Lower lobe of right lung (tissue), 2 donors: ENCODE measurements at regions not wholly inside any gene's neighbourhood (a gene's known extent, or its start where the extent isn't known, plus 50 kb on each side); places are given as distances from the start of the nearest gene placed in this dataset.

Experiments used
- ATAC-seq, 2 donors: fragments of 200-7000 bp; cut with Tn5 transposase; one replicate each; pipeline ENCODE4 v1.9.1; 2020 to 2022; ENCODE audit warnings: mild to moderate bottlenecking in 2 of 2, moderate library complexity in 2 of 2
- DNase-seq: peaks from one replicate; pipeline ENCODE4 v3.0.0-alpha.2; 2020
- H3K27ac ChIP-seq: fragments of 200-600 bp; one replicate; pipeline ENCODE4 v1.8.0; 2022
- H3K27me3 ChIP-seq: fragments of 200-600 bp; one replicate; pipeline ENCODE4 v1.8.0; 2022; ENCODE audit warnings: low read depth
- H3K36me3 ChIP-seq: fragments of 200-600 bp; one replicate; pipeline ENCODE4 v1.8.0; 2022; ENCODE audit warnings: mild to moderate bottlenecking
- H3K4me1 ChIP-seq: fragments of 200-600 bp; one replicate; pipeline ENCODE4 v1.8.0; 2022
- H3K4me3 ChIP-seq: fragments of 200-600 bp; one replicate; pipeline ENCODE4 v1.8.0; 2022; ENCODE audit warnings: mild to moderate bottlenecking
- H3K9me3 ChIP-seq: fragments of 200-600 bp; one replicate; pipeline ENCODE4 v1.8.0; 2022
- intact Hi-C: fragments of 100-400 bp; cut with DNase I; formaldehyde crosslinking; loops from one replicate; pipeline ENCODE4 v1.11.0; 2022
- TF ChIP-seq, protein P1 (sequence below): fragments of 200-600 bp; IDR thresholded peaks from one replicate; pipeline ENCODE4 v1.8.0; 2022; ENCODE audit warnings: antibody characterized with exemption, mild to moderate bottlenecking
- donor health status: DM: no; HTN: yes; CAD: no; lungs with severe emphysema.

DNA sequence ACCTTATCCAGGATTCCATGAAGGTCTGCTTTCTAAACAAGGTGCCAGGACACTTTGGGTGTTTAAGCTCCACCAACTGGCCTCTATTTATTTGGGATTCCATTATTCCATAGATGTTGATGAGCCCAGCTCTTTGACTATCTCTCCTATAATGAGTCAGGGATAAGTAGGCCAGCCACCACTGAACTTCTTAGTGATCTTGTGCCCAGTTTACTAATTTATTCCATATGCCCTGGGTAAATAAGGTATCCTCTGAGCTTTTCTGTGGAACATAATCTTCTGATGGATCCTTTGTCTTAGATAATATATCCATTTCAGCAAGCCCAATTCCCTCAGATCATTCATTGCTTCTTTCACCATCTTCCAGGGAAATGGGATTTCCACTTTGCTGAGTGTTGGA is 535.0 kb downstream of the FOXG1 start:
- Histone ChIP-seq H3K27ac (no peak overlapping the region), H3K4me1 (no peaks in the 10 kb centered on the region), H3K27me3 (no peaks in the 10 kb centered on the region), H3K36me3 (no peaks in the 10 kb centered on the region), H3K9me3 (no peaks in the 10 kb centered on the region), H3K4me3 (no peak overlapping the region)
- TF ChIP-seq, protein P1, sequence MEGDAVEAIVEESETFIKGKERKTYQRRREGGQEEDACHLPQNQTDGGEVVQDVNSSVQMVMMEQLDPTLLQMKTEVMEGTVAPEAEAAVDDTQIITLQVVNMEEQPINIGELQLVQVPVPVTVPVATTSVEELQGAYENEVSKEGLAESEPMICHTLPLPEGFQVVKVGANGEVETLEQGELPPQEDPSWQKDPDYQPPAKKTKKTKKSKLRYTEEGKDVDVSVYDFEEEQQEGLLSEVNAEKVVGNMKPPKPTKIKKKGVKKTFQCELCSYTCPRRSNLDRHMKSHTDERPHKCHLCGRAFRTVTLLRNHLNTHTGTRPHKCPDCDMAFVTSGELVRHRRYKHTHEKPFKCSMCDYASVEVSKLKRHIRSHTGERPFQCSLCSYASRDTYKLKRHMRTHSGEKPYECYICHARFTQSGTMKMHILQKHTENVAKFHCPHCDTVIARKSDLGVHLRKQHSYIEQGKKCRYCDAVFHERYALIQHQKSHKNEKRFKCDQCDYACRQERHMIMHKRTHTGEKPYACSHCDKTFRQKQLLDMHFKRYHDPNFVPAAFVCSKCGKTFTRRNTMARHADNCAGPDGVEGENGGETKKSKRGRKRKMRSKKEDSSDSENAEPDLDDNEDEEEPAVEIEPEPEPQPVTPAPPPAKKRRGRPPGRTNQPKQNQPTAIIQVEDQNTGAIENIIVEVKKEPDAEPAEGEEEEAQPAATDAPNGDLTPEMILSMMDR = no peak
- ATAC-seq = no peak
- no peak for DNase-seq
- intact Hi-C loops = no loop called here

DNA sequence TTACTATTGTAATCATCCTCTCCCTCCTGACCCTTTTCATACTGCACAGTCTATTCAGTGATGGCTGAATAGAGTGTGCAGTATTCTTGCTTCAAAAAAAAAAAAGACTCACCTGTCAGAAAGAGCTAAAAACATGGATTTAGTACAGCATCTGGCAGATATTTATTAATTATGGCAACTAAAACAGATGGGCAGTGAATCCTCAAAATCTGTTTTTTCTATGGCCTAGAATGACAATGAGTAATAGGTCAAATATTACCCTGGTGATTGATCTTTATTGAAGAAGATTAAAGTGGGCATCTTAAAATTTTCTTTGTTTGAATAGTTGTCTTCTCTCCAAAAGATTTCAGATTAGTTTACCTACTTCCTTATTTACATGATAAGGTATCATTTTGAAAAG is 543.6 kb downstream of the FOXG1 start:
- H3K27me3 ChIP-seq = no peaks in the 10 kb centered on the region
- H3K36me3 ChIP-seq = no peaks in the 10 kb centered on the region
- intact Hi-C loops = no loop called here
- no peaks in the 10 kb centered on the region for H3K9me3 ChIP-seq
- H3K27ac ChIP-seq = no peak overlapping the region
- no peaks in the 10 kb centered on the region for H3K4me1 ChIP-seq
- H3K4me3 ChIP-seq = no peak overlapping the region
- TF ChIP-seq, protein P1 = no peak
- ATAC-seq (no peak), DNase-seq (no peak)

DNA sequence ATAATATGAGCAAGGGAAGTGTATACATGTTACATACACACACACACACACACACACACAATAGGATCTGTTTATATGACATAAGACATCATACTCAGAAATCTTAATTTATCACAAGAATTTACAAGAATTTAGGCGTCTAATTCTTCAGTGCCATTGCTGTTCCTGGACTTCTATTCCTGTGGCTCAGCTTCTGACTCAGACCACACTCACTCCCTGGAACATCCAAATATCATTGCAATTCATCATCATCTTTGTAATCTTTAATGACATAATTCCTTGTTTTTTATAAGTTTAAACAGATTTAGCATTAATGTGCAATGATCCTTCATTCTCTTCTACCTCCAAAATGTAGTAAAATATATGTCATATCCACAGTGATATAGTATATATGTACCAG is 544.2 kb downstream of the FOXG1 start:
- no peaks in the 10 kb centered on the region for H3K4me1 ChIP-seq
- H3K27ac ChIP-seq = no peak overlapping the region
- no peaks in the 10 kb centered on the region for H3K36me3 ChIP-seq
- H3K4me3 ChIP-seq = no peak overlapping the region
- ATAC-seq = no peak
- no peak for DNase-seq
- no peaks in the 10 kb centered on the region for H3K27me3 ChIP-seq
- intact Hi-C loops = no loop called here
- TF ChIP-seq, protein P1 = no peak
- no peaks in the 10 kb centered on the region for H3K9me3 ChIP-seq

DNA sequence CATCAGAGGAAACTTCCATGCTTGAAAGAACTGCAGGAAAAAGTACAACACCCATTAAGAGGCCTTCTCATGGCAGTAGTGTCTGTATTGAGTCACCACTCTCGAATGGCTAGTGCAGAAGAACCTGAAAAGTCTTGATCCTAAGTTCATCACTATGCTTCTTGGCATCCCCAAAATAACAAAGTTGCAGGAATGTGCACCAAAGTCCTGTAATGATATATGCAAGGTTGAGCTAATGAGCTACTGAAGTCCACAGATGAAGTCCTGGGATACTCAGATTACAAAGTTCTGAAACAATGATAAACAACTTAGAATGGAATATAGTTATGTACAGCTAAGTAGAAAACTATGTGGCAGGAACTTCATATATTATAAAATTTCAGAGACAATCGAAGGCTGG is 545.4 kb downstream of the FOXG1 start:
- H3K9me3 ChIP-seq = no peaks in the 10 kb centered on the region
- ATAC-seq (no peak), DNase-seq (no peak)
- H3K36me3 ChIP-seq = no peaks in the 10 kb centered on the region
- TF ChIP-seq, protein P1 = no peak
- intact Hi-C loops = no loop called here
- no peak overlapping the region for H3K4me3 ChIP-seq
- no peaks in the 10 kb centered on the region for H3K27me3 ChIP-seq
- no peaks in the 10 kb centered on the region for H3K4me1 ChIP-seq
- no peak overlapping the region for H3K27ac ChIP-seq

DNA sequence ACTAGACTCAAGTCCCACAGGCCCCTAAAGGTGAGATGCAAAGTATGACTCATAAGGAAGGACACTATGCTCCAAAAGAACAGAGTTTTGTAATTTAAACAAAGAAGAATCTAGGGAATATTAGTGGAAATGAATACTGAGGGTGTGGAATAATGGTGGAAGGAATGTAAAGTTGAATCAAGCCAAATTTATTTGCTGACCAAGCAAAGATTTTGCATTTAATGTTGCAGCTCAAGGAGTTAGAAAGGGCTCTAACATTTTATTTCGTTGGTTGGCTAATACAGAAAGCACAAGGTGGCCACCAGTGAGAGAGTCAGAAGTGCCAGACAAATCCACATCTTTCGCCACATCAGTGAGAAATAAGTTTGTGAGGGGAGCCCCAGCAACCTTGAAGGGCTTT is 550.3 kb downstream of the FOXG1 start:
- TF ChIP-seq, protein P1 = no peak
- H3K36me3 ChIP-seq = no peaks in the 10 kb centered on the region
- intact Hi-C loops = no loop called here
- H3K9me3 ChIP-seq = no peaks in the 10 kb centered on the region
- H3K4me1 ChIP-seq = no peaks in the 10 kb centered on the region
- no peak for DNase-seq
- no peaks in the 10 kb centered on the region for H3K27me3 ChIP-seq
- H3K4me3 ChIP-seq = no peak overlapping the region
- no peak for ATAC-seq
- no peak overlapping the region for H3K27ac ChIP-seq

DNA sequence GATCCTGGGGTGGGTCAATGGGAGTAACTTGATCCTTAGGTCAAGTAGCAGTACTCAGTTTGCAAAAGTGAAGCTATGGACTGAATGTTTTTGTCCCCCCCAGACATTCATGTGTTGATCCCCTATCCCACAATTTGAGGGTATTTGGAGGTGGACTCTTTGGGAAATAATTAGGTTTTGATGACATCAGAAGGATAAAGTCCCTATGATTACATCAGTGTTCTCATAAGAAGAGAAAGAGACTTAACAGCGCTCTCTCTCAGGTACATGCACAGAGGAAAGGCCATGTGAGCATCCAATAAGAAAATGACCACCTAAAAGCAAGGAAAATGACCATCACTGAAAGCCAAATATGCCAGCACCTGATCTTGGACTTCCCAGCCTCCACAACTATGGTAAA is 550.8 kb downstream of the FOXG1 start:
- Histone ChIP-seq H3K4me3 (no peak overlapping the region), H3K36me3 (no peaks in the 10 kb centered on the region), H3K27ac (no peak overlapping the region), H3K27me3 (no peaks in the 10 kb centered on the region), H3K9me3 (no peaks in the 10 kb centered on the region), H3K4me1 (no peaks in the 10 kb centered on the region)
- TF ChIP-seq, protein P1 = no peak
- ATAC-seq = no peak
- intact Hi-C loops = no loop called here
- DNase-seq = no peak
